ENCODE measurements at regions not wholly inside any gene's neighbourhood (a gene's known extent, or its start where the extent isn't known, plus 50 kb on each side); places are given as distances from the start of the nearest gene placed in this dataset.
"Not testable (repeated sequence)": the region's sequence is repeated elsewhere in the genome, so short reads cannot be mapped to it uniquely, and the experiment has no call there.

- in situ Hi-C loops (cut with MboI; ENCODE audit: low pct_unique_long_range_greater_than_20kb, low sequenced_read_pairs): no loop called here
- DNase-seq: no peak
Measured at GRCh38 chr12:17056546-17056945, 450.6 kb upstream of the LMO3 start.

GRCh38 chr12:17038923-17039322 lies 433.0 kb upstream of the LMO3 start:
- in situ Hi-C loops (cut with MboI; ENCODE audit: low pct_unique_long_range_greater_than_20kb, low sequenced_read_pairs): no loop called here
- DNase-seq: no peak

- in situ Hi-C loops (cut with MboI; ENCODE audit: low pct_unique_long_range_greater_than_20kb, low sequenced_read_pairs): no loop called here
- DNase-seq: no peak
Measured at GRCh38 chr12:17035372-17035771, 429.4 kb upstream of the LMO3 start.

- in situ Hi-C loops (cut with MboI; ENCODE audit: low pct_unique_long_range_greater_than_20kb, low sequenced_read_pairs): no loop called here
- DNase-seq: no peak
Measured at GRCh38 chr12:17030338-17030737, 424.4 kb upstream of the LMO3 start.

- in situ Hi-C loops (cut with MboI; ENCODE audit: low pct_unique_long_range_greater_than_20kb, low sequenced_read_pairs): no loop called here
- no peak for DNase-seq
Measured at GRCh38 chr12:17028348-17028747, 422.4 kb upstream of the LMO3 start.

- in situ Hi-C loops (cut with MboI; ENCODE audit: low pct_unique_long_range_greater_than_20kb, low sequenced_read_pairs); DNase-seq: not testable (repeated sequence)
Measured at GRCh38 chr12:17025424-17025823, 419.5 kb upstream of the LMO3 start.

GRCh38 chr12:17020765-17021164 lies 414.8 kb upstream of the LMO3 start:
- no peak for DNase-seq
- in situ Hi-C loops (cut with MboI; ENCODE audit: low pct_unique_long_range_greater_than_20kb, low sequenced_read_pairs): no loop called here

GRCh38 chr12:17017402-17017801 lies 411.4 kb upstream of the LMO3 start:
- in situ Hi-C loops (cut with MboI; ENCODE audit: low pct_unique_long_range_greater_than_20kb, low sequenced_read_pairs): no loop called here
- DNase-seq: no peak

GRCh38 chr12:17016116-17016864 lies 410.3 kb upstream of the LMO3 start:
- no peak for DNase-seq
- in situ Hi-C loops (cut with MboI; ENCODE audit: low pct_unique_long_range_greater_than_20kb, low sequenced_read_pairs): no loop called here

GRCh38 chr12:17015501-17015900 lies 409.5 kb upstream of the LMO3 start:
- in situ Hi-C loops (cut with MboI; ENCODE audit: low pct_unique_long_range_greater_than_20kb, low sequenced_read_pairs): no loop called here

GRCh38 chr12:17007442-17008040 lies 401.6 kb upstream of the LMO3 start:
- DNase-seq; in situ Hi-C loops (cut with MboI; ENCODE audit: low pct_unique_long_range_greater_than_20kb, low sequenced_read_pairs): not testable (repeated sequence)

More at GRCh38 chr12:17015501-17015900, 409.5 kb upstream of the LMO3 start:
- DNase-seq: no peak

GRCh38 chr12:16998538-16998937 lies 392.6 kb upstream of the LMO3 start:
- DNase-seq; in situ Hi-C loops (cut with MboI; ENCODE audit: low pct_unique_long_range_greater_than_20kb, low sequenced_read_pairs): not testable (repeated sequence)

GRCh38 chr12:16984484-16984883 lies 378.5 kb upstream of the LMO3 start:
- in situ Hi-C loops (cut with MboI; ENCODE audit: low pct_unique_long_range_greater_than_20kb, low sequenced_read_pairs): no loop called here
- DNase-seq: no peak

- DNase-seq: no peak
- in situ Hi-C loops (cut with MboI; ENCODE audit: low pct_unique_long_range_greater_than_20kb, low sequenced_read_pairs): no loop called here
Measured at GRCh38 chr12:16972923-16973770, 367.2 kb upstream of the LMO3 start.

- in situ Hi-C loops (cut with MboI; ENCODE audit: low pct_unique_long_range_greater_than_20kb, low sequenced_read_pairs): no loop called here
- no peak for DNase-seq
Measured at GRCh38 chr12:16962889-16963288, 356.9 kb upstream of the LMO3 start.

- no peak for DNase-seq
- in situ Hi-C loops (cut with MboI; ENCODE audit: low pct_unique_long_range_greater_than_20kb, low sequenced_read_pairs): no loop called here
Measured at GRCh38 chr12:16955083-16955657, 349.2 kb upstream of the LMO3 start.

- in situ Hi-C loops (cut with MboI; ENCODE audit: low pct_unique_long_range_greater_than_20kb, low sequenced_read_pairs): no loop called here
- DNase-seq: no peak
Measured at GRCh38 chr12:16949871-16950667, 344.1 kb upstream of the LMO3 start.

GRCh38 chr12:16949371-16949770 lies 343.4 kb upstream of the LMO3 start:
- in situ Hi-C loops (cut with MboI; ENCODE audit: low pct_unique_long_range_greater_than_20kb, low sequenced_read_pairs): no loop called here

GRCh38 chr12:16946704-16947103 lies 340.7 kb upstream of the LMO3 start:
- DNase-seq: no peak
- in situ Hi-C loops (cut with MboI; ENCODE audit: low pct_unique_long_range_greater_than_20kb, low sequenced_read_pairs): no loop called here

More at GRCh38 chr12:16949371-16949770, 343.4 kb upstream of the LMO3 start:
- no peak for DNase-seq
